OCI-LY3 (cell line): ENCODE measurements at regions not wholly inside any gene's neighbourhood (a gene's known extent, or its start where the extent isn't known, plus 50 kb on each side); places are given as distances from the start of the nearest gene placed in this dataset.

ENCODE experiments used
- CTCF ChIP-seq: fragments of 200-600, 300-600 bp; sonication (generic); IDR thresholded peaks from 2 replicates; pipeline ENCODE4 v1.5.1; 2014; ENCODE audit warnings: antibody characterized with exemption, low read length, low read depth
- EZH2phosphoT487 ChIP-seq: fragments of 200-600 bp; shearing (Covaris generic); IDR thresholded peaks from 2 replicates; pipeline ENCODE4 v1.6.1; 2018; ENCODE audit warnings: antibody characterized with exemption, mixed run types, low read depth

GRCh38 chr4:117577686-117578311 is 456.5 kb upstream of the NDST3 start:
- TF ChIP-seq CTCF: no peak
- TF ChIP-seq EZH2phosphoT487: no peak
